GM12892 (cell line): ENCODE measurements at regions not wholly inside any gene's neighbourhood (a gene's known extent, or its start where the extent isn't known, plus 50 kb on each side); places are given as distances from the start of the nearest gene placed in this dataset.

Experiments
- POLR2A ChIP-seq: IDR thresholded peaks from 2 replicates; pipeline ENCODE4 v1.6.1; 2011; ENCODE audit warnings: low read depth, low read length, control low read depth
- POLR2AphosphoS5 ChIP-seq: IDR thresholded peaks from 2 replicates; pipeline ENCODE4 v1.6.1; 2011; ENCODE audit warnings: low read depth, low read length, control low read depth
- TAF1 ChIP-seq: IDR thresholded peaks from 2 replicates; pipeline ENCODE4 v1.6.1; 2011; ENCODE audit warnings: low read depth, mild to moderate bottlenecking, control low read depth, low read length, borderline replicate concordance

- TF ChIP-seq TAF1 (no peak), POLR2A (no peak), POLR2AphosphoS5 (no peak)
These were observed 555.8 kb upstream of the ALCAM start for GRCh38 chr3:104810896-104811295.
